ENCODE measurements at regions not wholly inside any gene's neighbourhood (a gene's known extent, or its start where the extent isn't known, plus 50 kb on each side); places are given as distances from the start of the nearest gene placed in this dataset.

GRCh38 chr5:17880869-17881268, 246.6 kb downstream of the TAF11L14 start:
- TF ChIP-seq ZFX (IDR thresholded peaks at IDR 0.05; ENCODE audit: borderline replicate concordance) = no peak
- no peak for TF ChIP-seq CTCF (IDR thresholded peaks at IDR 0.05)

Measured in 22Rv1 (cell line).